ENCODE measurements at regions not wholly inside any gene's neighbourhood (a gene's known extent, or its start where the extent isn't known, plus 50 kb on each side); places are given as distances from the start of the nearest gene placed in this dataset.

DNA sequence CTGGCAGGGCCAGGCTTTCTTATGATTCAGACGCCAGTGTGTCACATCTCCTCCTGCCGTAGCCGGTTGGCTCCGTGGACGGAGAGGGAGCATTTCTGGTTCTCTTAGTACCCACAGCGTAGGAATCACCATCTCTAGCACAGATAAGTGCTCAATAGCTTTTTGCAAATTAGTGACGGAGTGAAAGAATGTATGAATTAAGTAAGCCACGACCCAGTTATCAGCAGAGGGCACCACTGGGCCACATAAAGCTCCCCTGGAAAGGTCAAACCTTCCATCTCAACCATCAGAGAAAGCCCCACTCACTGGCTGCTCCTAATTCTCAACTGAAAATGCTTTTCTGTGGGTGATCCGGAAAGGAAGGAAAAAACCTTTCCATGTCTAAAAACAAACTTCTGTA is 317.0 kb upstream of the ADCY2 start:
- no peaks in the 10 kb centered on the region for H3K36me3 ChIP-seq
- no peaks in the 10 kb centered on the region for H3K27me3 ChIP-seq
- TF ChIP-seq EP300 (IDR thresholded peaks at IDR 0.05) (no peak), POLR2A (IDR thresholded peaks at IDR 0.05) (no peak), POLR2AphosphoS5 (IDR thresholded peaks at IDR 0.05) (no peak)
- TF ChIP-seq, protein P1, sequence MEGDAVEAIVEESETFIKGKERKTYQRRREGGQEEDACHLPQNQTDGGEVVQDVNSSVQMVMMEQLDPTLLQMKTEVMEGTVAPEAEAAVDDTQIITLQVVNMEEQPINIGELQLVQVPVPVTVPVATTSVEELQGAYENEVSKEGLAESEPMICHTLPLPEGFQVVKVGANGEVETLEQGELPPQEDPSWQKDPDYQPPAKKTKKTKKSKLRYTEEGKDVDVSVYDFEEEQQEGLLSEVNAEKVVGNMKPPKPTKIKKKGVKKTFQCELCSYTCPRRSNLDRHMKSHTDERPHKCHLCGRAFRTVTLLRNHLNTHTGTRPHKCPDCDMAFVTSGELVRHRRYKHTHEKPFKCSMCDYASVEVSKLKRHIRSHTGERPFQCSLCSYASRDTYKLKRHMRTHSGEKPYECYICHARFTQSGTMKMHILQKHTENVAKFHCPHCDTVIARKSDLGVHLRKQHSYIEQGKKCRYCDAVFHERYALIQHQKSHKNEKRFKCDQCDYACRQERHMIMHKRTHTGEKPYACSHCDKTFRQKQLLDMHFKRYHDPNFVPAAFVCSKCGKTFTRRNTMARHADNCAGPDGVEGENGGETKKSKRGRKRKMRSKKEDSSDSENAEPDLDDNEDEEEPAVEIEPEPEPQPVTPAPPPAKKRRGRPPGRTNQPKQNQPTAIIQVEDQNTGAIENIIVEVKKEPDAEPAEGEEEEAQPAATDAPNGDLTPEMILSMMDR (IDR thresholded peaks at IDR 0.05): no peak
- no peak overlapping the region for H3K27ac ChIP-seq
- no peak for DNase-seq (ENCODE audit: low spot score in 2 of 2)
- no peak overlapping the region for H3K4me3 ChIP-seq
- no peaks in the 10 kb centered on the region for H3K4me1 ChIP-seq
- WGBS: 65% methylated on average over 9 of the region's 9 CpGs
- H3K9me3 ChIP-seq: no peaks in the 10 kb centered on the region

DNA sequence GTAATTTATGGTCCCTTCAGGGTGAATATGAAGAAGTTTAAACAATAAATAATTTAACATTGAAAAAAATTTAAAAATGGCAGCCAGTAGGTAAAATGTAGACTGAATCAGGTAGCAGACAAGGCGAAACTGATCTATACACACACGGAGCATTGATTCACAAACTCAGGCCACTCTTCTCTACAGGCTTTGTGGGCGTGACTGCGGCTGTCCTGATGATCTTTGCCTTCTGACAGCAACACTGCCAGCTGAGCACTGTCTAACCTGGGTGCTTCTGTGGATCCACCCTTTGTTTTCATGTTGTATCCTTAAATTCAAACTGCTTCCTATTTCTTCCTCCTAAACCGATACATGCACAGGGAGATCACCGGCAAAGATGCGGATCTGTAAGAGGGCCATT is 315.4 kb upstream of the ADCY2 start:
- Histone ChIP-seq H3K27ac (no peak overlapping the region), H3K4me1 (no peaks in the 10 kb centered on the region), H3K36me3 (no peaks in the 10 kb centered on the region), H3K27me3 (no peaks in the 10 kb centered on the region), H3K9me3 (no peaks in the 10 kb centered on the region), H3K4me3 (no peak overlapping the region)
- no peak for DNase-seq (ENCODE audit: low spot score in 2 of 2)
- TF ChIP-seq, protein P1 (IDR thresholded peaks at IDR 0.05): no peak
- no peak for TF ChIP-seq POLR2AphosphoS5 (IDR thresholded peaks at IDR 0.05)
- TF ChIP-seq POLR2A (IDR thresholded peaks at IDR 0.05): no peak
- no peak for TF ChIP-seq EP300 (IDR thresholded peaks at IDR 0.05)
- 80% methylated on average over 7 of the region's 7 CpGs for WGBS

DNA sequence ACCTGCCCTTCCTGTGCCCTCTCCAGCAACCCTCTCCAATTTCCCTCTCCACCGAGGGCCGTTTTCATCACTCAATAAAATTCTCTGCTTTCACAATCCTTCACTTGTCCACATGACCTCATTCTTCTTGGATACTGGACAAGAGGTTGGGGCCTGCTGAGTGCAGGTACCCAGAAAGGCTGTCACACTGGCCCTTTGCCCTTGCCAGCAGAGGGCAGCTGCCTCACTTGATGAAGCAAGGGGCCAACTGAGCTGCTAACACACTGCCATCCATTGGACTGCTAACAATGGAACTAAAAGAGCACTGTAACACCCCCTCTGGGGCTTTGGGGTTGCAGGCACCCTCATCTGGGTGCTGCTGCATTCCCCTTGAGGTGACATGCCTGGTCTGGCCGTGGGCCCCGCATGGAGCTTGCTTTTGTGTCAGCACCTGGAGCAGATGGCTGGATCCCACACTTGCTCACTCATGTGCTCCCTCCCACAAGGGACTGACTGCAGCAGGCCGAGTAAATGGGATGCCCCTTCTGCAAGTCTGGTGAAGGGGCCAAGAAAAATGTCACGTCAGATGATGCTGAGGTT is 308.1 kb upstream of the ADCY2 start:
- H3K27ac ChIP-seq: no peak overlapping the region
- no peak overlapping the region for H3K4me3 ChIP-seq
- TF ChIP-seq EP300 (IDR thresholded peaks at IDR 0.05): no peak
- TF ChIP-seq POLR2A (IDR thresholded peaks at IDR 0.05): no peak
- no peak for TF ChIP-seq POLR2AphosphoS5 (IDR thresholded peaks at IDR 0.05)
- TF ChIP-seq, protein P1 (IDR thresholded peaks at IDR 0.05): no peak
- 79% methylated on average over 6 of the region's 6 CpGs for WGBS
- H3K9me3 ChIP-seq: no peaks in the 10 kb centered on the region
- no peak for DNase-seq (ENCODE audit: low spot score in 2 of 2)
- no peaks in the 10 kb centered on the region for H3K4me1 ChIP-seq
- H3K36me3 ChIP-seq: no peaks in the 10 kb centered on the region
- no peaks in the 10 kb centered on the region for H3K27me3 ChIP-seq

DNA sequence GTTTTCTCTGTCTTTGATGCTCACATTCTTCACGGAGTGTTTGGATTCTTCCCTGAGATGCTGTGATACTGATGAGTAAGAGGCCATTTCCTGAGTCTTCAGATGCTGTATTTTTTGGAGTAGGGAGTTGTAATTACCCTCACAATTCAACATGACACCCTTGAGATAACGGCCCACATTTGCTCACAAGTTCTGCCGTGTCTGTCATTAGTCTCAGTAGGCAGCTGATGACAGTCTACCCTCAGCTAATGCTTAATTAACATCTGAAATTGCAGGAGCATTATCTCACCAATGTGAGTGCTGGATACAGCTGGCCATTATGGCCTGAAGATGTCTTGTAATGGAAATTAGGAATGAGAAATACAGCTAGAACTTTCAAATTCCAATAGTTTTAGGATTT is 307.1 kb upstream of the ADCY2 start:
- Histone ChIP-seq H3K27me3 (no peaks in the 10 kb centered on the region), H3K4me1 (no peaks in the 10 kb centered on the region), H3K36me3 (no peaks in the 10 kb centered on the region), H3K4me3 (no peak overlapping the region), H3K27ac (no peak overlapping the region), H3K9me3 (no peaks in the 10 kb centered on the region)
- TF ChIP-seq POLR2AphosphoS5 (IDR thresholded peaks at IDR 0.05) (no peak), POLR2A (IDR thresholded peaks at IDR 0.05) (no peak), EP300 (IDR thresholded peaks at IDR 0.05) (no peak)
- TF ChIP-seq, protein P1 (IDR thresholded peaks at IDR 0.05): no peak
- 43% methylated on average over 3 of the region's 3 CpGs for WGBS
- DNase-seq (ENCODE audit: low spot score in 2 of 2): no peak

DNA sequence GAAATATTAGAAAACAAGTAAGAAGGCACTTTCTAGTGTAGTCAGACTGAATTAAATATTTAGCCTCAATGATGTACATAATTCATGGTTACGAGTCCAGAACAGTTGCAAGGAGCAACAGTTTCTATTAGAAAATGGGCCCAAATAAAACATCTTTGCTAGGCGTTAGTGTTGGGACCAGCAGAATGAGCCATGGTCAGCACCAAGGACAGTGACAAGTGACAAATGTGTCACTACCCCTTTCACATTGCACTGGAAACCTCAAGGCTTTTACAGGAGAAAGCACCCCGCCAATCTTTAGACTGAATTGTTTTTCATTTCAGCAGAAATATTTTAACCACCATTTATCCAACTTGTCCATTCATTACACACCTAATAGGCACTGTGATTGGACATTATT is 301.3 kb upstream of the ADCY2 start:
- H3K4me3 ChIP-seq: no peak overlapping the region
- no peaks in the 10 kb centered on the region for H3K36me3 ChIP-seq
- no peaks in the 10 kb centered on the region for H3K27me3 ChIP-seq
- H3K4me1 ChIP-seq: no peaks in the 10 kb centered on the region
- H3K9me3 ChIP-seq: no peaks in the 10 kb centered on the region
- TF ChIP-seq POLR2A (IDR thresholded peaks at IDR 0.05): no peak
- no peak for TF ChIP-seq EP300 (IDR thresholded peaks at IDR 0.05)
- TF ChIP-seq, protein P1 (IDR thresholded peaks at IDR 0.05): no peak
- no peak for TF ChIP-seq POLR2AphosphoS5 (IDR thresholded peaks at IDR 0.05)
- DNase-seq (ENCODE audit: low spot score in 2 of 2): no peak
- no peak overlapping the region for H3K27ac ChIP-seq
- WGBS: 46% methylated on average over 3 of the region's 3 CpGs

Measured in suprapubic skin (tissue), 4 donors.